ENCODE measurements at regions not wholly inside any gene's neighbourhood (a gene's known extent, or its start where the extent isn't known, plus 50 kb on each side); places are given as distances from the start of the nearest gene placed in this dataset.
"Not testable (repeated sequence)": the region's sequence is repeated elsewhere in the genome, so short reads cannot be mapped to it uniquely, and the experiment has no call there.

DNA sequence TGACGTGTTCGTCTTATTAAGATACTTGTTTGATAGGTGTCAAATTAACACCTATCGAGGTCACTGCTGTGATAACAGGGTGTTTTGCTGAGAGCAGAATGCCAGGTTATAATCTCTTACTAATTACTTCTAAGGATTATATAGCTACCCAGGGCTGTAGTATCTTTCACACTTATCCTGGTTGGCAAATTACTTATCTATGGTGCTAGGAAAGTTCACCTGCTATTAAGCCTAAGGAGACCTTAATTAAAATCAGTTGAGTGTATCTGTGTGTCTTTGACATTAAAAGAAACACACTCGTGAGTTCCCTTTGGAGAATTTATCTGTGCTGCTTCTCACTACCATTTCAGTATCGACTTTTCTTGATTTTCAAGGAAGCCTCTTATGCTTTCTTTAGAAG is 301.6 kb upstream of the SLC16A7 start:
- no peaks in the 10 kb centered on the region for H3K27me3 Mint-ChIP-seq
- no peak overlapping the region for H3K27ac Mint-ChIP-seq
- H3K4me3 Mint-ChIP-seq: no peak overlapping the region
- no peaks in the 10 kb centered on the region for H3K4me1 Mint-ChIP-seq
- ATAC-seq (replicated peaks): no peak
- H3K9me3 Mint-ChIP-seq: no peaks in the 10 kb centered on the region
- no peaks in the 10 kb centered on the region for H3K36me3 Mint-ChIP-seq (ENCODE audit: low read depth)

DNA sequence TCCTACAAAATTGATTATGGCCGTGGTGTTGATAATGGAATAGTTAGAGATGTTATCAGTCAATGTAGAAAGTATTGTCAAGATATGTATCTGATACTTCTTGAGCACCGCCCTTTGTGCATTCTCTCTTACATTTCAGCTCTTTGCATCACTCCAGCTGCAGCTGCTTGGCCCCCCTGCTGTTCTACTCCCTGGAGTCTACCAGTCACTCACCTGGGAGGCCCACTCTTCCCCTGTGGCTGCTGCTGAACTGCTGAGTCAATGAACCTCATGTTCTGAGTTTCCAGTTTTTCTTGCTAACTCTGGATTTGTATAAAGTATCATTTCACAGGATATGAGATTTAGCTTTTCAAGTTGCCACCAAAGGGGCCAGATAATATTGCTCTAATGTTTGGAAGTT is 312.8 kb upstream of the SLC16A7 start:
- H3K27ac Mint-ChIP-seq: no peak overlapping the region
- no peaks in the 10 kb centered on the region for H3K27me3 Mint-ChIP-seq
- no peaks in the 10 kb centered on the region for H3K4me1 Mint-ChIP-seq
- H3K4me3 Mint-ChIP-seq: no peak overlapping the region
- H3K36me3 Mint-ChIP-seq (ENCODE audit: low read depth): no peaks in the 10 kb centered on the region
- H3K9me3 Mint-ChIP-seq: no peaks in the 10 kb centered on the region
- no peak for ATAC-seq (replicated peaks)

DNA sequence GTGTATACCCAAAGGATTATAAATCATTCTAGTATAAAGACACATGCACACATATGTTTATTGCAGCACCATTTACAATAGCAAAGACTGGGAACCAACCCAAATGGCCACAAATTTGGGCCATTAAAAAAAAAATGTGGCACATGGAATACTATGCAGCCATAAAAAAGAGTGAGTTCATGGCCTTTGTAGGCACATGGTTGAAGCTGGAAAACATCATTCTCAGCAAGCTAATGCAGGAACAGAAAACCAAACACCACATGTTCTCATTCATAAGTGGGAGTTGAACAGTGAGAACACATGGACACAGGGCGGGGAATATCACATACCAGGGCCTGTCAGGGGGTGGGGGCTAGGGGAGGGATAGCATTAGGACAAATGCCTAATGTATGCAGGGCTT is 322.3 kb upstream of the SLC16A7 start:
- not testable (repeated sequence) for H3K4me3 Mint-ChIP-seq; H3K27me3 Mint-ChIP-seq; H3K27ac Mint-ChIP-seq; H3K4me1 Mint-ChIP-seq; H3K36me3 Mint-ChIP-seq (ENCODE audit: low read depth); ATAC-seq (replicated peaks)
- peaks cover 21% of the 10 kb centered on the region for H3K9me3 Mint-ChIP-seq

DNA sequence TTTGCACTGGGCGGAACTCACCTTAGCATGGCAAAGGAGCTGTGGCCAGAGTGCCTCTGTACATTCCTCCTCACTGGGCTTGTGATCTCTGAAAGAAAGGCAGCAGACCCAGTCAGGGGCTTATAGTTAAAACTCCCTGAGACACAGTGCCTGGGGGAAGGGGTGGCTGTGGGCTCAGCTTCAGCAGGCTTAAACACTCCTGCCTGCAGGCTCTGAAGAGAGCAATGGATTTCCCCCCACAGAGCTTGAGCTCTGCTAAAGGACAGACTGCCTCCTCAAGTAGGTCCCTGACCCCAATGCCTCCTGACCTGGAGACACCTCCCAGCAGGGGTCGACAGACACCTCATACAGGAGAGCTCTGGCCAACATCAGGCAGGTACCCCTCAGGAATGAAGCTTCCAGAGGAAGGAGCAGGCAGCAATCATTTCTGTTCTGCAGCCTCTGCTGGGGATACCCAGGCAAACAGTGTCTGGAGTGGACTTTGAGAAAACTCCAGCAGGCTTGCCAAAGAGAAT is 327.5 kb upstream of the SLC16A7 start:
- H3K27ac Mint-ChIP-seq: no peak overlapping the region
- no peak for ATAC-seq (replicated peaks)
- no peaks in the 10 kb centered on the region for H3K36me3 Mint-ChIP-seq (ENCODE audit: low read depth)
- H3K9me3 Mint-ChIP-seq: peaks cover 15% of the 10 kb centered on the region
- no peaks in the 10 kb centered on the region for H3K27me3 Mint-ChIP-seq
- no peaks in the 10 kb centered on the region for H3K4me1 Mint-ChIP-seq
- H3K4me3 Mint-ChIP-seq: no peak overlapping the region

DNA sequence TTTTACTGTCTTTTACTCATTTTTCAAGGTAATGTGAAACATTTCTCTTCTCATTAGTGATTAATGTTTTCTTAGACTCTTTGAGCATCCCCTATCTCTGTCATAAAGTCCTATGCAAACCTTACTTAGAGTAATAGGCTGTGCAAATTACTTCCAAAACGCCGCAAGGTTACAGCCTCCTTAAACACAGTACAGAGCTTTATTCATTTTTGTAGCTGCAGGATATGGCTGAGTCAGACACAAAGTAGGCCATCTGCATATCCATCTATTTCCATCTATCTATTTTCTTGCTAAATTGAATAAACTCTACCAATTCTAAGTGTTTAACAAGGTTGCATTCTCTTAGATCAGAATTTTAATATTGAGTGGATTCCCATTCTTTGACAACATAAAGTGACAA is 335.6 kb upstream of the SLC16A7 start:
- Mint-ChIP-seq H3K4me1 (no peaks in the 10 kb centered on the region), H3K4me3 (no peak overlapping the region), H3K27me3 (no peaks in the 10 kb centered on the region)

DNA sequence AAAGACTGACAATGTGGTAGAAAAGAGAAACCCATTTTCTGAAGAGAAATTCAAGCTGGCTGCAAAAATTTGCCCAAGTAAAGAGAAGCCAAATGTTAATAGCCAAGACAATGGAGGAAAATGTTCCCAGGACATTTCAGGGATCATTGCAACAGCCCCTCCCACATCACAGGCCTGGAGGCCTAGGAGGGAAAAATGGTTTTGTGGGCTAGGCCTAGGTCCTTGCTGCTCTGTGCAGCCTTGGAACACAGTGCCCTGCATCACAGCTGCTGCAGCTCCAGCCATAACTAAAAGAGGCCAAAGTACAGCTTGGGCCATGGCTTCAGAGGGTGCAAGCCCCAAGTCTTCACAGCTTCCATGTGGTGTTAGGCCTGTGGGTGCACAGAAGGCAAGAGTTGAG is 332.4 kb upstream of the LRIG3 start:
- Mint-ChIP-seq H3K4me1 (no peaks in the 10 kb centered on the region), H3K36me3 (ENCODE audit: low read depth) (no peaks in the 10 kb centered on the region), H3K4me3 (no peak overlapping the region), H3K9me3 (peaks cover 24% of the 10 kb centered on the region), H3K27me3 (no peaks in the 10 kb centered on the region), H3K27ac (no peak overlapping the region)
- ATAC-seq (replicated peaks): no peak

More for the DNA sequence above, 335.6 kb upstream of the SLC16A7 start:
- H3K9me3 Mint-ChIP-seq: peaks cover 10% of the 10 kb centered on the region
- H3K27ac Mint-ChIP-seq: no peak overlapping the region
- no peak for ATAC-seq (replicated peaks)
- H3K36me3 Mint-ChIP-seq (ENCODE audit: low read depth): no peaks in the 10 kb centered on the region

DNA sequence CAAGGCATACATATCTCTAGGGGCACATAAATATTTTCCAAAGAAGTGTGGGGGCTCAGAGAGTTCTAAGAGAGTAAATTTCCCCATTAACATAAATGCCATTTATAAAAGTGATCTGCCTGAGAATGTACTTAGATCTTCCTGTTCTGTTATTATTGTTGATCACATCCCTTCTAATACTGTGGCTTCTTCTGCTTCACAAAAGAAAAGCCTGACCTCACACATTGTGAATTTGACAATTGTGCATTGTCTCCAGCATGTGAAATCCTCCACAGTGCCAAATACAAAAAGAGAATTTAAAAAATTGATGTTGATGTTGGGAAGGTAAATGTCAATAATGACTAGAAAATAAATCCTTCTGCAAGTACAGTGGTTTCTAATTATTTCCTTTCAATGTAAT is 330.5 kb upstream of the LRIG3 start:
- H3K27ac Mint-ChIP-seq: no peak overlapping the region
- H3K27me3 Mint-ChIP-seq: no peaks in the 10 kb centered on the region
- H3K36me3 Mint-ChIP-seq (ENCODE audit: low read depth): no peaks in the 10 kb centered on the region
- peaks cover 20% of the 10 kb centered on the region for H3K9me3 Mint-ChIP-seq
- H3K4me1 Mint-ChIP-seq: no peaks in the 10 kb centered on the region
- H3K4me3 Mint-ChIP-seq: no peak overlapping the region
- ATAC-seq (replicated peaks): no peak

DNA sequence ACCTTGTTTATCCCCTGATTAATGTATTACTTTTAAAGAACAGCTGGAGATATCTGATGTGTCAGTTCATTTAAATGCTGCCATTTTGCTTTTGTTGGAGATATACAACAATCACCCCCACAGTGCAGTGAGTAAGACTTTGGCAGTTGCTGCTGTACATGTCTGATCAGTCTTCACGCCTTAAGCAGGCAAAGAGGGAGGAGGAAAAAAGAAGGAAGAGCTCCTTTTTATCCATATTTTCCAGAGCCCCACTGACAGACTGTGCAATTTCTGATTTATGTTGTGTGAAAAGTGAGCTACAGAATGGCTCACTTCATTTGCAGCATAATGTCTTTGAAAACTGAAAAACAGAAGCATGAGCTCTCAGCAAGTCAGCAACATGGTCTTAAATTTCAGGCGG is 319.7 kb upstream of the LRIG3 start:
- no peaks in the 10 kb centered on the region for H3K27me3 Mint-ChIP-seq
- no peaks in the 10 kb centered on the region for H3K9me3 Mint-ChIP-seq
- no peaks in the 10 kb centered on the region for H3K4me1 Mint-ChIP-seq
- no peak for ATAC-seq (replicated peaks)
- H3K4me3 Mint-ChIP-seq: no peak overlapping the region
- H3K27ac Mint-ChIP-seq: no peak overlapping the region
- H3K36me3 Mint-ChIP-seq (ENCODE audit: low read depth): no peaks in the 10 kb centered on the region

DNA sequence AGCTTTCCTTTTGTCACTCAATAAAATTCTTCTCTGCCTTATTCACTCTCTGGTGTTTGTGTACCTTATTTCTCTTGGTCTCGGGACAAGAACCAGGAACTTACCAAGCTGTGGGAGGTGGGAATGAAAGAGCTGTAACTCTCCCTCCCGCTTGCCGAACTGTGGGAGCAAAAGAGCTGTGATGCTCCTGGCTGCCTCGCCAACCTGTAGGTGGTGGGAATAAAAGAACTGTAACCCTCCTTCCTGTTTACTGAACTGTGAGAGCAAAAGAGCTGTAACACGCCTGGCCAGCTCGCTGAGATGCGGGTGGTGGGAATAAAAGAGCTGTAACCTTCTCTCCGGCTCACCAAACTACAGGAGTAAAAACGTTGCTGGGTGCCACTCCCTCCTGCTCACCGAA is 314.1 kb upstream of the LRIG3 start:
- Mint-ChIP-seq H3K27ac (no peak overlapping the region), H3K27me3 (no peaks in the 10 kb centered on the region), H3K36me3 (ENCODE audit: low read depth) (no peaks in the 10 kb centered on the region), H3K9me3 (no peaks in the 10 kb centered on the region), H3K4me1 (no peaks in the 10 kb centered on the region), H3K4me3 (no peak overlapping the region)
- ATAC-seq (replicated peaks): no peak

DNA sequence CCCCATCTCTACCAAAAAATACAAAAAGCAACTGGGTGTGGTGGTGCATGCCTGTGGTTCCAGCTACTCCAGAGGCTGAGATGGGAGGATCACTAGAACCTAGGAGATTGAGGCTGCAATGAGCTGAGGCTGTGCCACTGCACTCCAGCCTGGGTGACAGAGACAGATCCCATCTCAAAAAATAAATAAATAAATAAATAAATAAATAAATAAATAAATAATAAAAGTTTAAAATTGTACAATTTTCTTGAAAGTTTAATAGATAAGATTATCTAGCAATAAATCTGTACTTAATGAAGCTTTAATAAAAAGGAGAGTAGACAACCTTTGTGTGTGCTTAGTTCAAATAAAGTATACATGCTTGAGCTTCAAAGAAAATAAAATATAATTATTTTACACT is 310.0 kb upstream of the LRIG3 start:
- no peak for ATAC-seq (replicated peaks)
- Mint-ChIP-seq H3K36me3 (ENCODE audit: low read depth) (no peaks in the 10 kb centered on the region), H3K4me1 (no peaks in the 10 kb centered on the region), H3K27ac (no peak overlapping the region), H3K27me3 (no peaks in the 10 kb centered on the region), H3K4me3 (no peak overlapping the region), H3K9me3 (peaks cover 7% of the 10 kb centered on the region)

DNA sequence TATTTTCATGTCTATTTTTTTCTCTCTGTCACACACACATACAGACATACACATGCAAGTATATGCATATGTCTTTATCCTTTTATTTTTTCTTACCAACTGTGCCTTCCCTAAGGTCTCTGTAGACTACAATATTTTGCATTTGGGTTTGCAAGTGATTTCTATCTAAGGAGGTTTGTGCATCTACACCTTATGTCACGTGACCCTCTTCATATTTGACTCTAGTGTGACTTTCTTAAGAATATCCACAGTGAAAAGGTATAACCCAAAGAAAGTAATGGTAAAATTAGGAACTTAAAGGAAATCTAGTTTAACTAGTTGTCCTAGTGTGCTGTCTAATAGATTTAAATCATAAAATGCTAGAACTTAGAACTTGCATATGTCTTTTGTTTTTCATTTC is 298.8 kb upstream of the LRIG3 start:
- Mint-ChIP-seq H3K4me3 (no peak overlapping the region), H3K4me1 (no peaks in the 10 kb centered on the region), H3K36me3 (ENCODE audit: low read depth) (no peaks in the 10 kb centered on the region), H3K27me3 (no peaks in the 10 kb centered on the region), H3K9me3 (no peaks in the 10 kb centered on the region), H3K27ac (no peak overlapping the region)
- no peak for ATAC-seq (replicated peaks)

DNA sequence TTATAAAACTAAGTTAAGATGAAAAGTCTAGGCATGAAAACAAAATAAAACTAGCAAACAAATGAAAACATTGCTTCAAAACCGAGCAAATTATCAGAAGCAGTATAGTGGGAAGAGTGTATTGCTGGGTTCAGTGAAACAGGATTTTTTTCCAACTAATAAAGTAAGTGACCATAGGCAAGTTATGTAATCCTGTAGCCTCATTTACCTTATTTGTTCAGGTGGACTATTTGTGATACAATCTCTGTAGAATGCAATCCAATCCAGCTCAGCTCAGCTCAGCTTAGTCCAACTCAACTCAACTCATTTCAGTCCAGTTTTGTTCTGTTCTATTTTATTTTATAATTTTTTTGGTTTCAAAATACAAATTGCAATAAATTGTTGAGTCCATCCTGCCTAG is 276.7 kb upstream of the LRIG3 start:
- H3K27ac Mint-ChIP-seq: no peak overlapping the region
- no peaks in the 10 kb centered on the region for H3K36me3 Mint-ChIP-seq (ENCODE audit: low read depth)
- H3K4me3 Mint-ChIP-seq: no peak overlapping the region
- H3K9me3 Mint-ChIP-seq: peaks cover 5% of the 10 kb centered on the region
- H3K27me3 Mint-ChIP-seq: peaks cover 6% of the 10 kb centered on the region
- no peaks in the 10 kb centered on the region for H3K4me1 Mint-ChIP-seq
- no peak for ATAC-seq (replicated peaks)

DNA sequence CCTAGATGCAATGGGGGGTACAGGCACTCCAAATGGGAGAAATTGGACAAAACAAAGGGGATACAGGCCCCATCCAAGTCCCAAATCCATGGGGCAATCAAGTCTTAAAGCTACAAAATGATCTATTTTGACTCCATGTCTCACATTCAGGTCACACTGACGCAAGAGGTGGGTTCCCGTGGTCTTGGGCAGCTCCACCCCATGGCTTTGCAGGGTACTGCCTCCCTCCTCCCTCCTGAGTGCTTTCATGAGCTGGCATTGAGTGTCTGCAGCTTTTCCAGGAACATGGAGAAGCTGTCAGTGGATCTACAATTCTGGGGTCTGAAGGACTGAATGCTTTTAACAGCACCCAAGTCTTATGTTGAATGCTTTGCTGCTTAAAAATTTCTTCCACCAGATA is 274.5 kb upstream of the LRIG3 start:
- ATAC-seq (replicated peaks): no peak
- peaks cover 5% of the 10 kb centered on the region for H3K9me3 Mint-ChIP-seq

DNA sequence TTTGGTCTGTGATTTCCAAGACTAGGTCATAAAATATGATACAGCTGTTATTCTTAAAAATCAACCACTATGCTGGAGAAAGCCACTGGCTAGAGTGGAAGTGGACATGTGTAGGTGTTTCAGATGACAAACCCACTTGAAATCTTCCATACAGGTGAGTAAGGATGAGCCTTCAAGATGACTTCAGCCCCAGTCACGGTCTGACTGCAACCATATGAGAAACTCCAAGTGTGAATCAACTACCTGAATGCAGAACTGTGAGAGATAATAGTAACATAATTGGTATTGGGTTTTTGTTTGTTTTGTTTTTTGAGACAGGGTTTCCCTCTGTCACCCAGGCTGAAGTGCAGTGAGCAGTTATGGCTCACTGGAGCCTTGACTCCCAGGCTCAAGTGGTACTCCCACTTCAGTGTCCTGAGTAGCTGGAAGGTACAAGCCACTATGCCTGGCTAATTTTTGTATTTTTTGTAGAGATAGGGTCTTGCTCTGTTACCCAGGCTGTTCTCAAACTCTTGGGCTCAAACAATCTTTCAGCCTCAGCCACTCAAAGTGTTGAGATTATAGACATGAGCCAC is 273.3 kb upstream of the LRIG3 start:
- no peaks in the 10 kb centered on the region for H3K36me3 Mint-ChIP-seq (ENCODE audit: low read depth)
- peak; percentile 38 for ATAC-seq (replicated peaks)
- no peaks in the 10 kb centered on the region for H3K4me1 Mint-ChIP-seq
- no peak overlapping the region for H3K4me3 Mint-ChIP-seq
- H3K27ac Mint-ChIP-seq: no peak overlapping the region
- H3K27me3 Mint-ChIP-seq: peaks cover 6% of the 10 kb centered on the region
- H3K9me3 Mint-ChIP-seq: peaks cover 5% of the 10 kb centered on the region

More for the DNA sequence above, 274.5 kb upstream of the LRIG3 start:
- Mint-ChIP-seq H3K27me3 (peaks cover 6% of the 10 kb centered on the region), H3K36me3 (ENCODE audit: low read depth) (no peaks in the 10 kb centered on the region), H3K4me1 (no peaks in the 10 kb centered on the region), H3K27ac (no peak overlapping the region), H3K4me3 (no peak overlapping the region)

DNA sequence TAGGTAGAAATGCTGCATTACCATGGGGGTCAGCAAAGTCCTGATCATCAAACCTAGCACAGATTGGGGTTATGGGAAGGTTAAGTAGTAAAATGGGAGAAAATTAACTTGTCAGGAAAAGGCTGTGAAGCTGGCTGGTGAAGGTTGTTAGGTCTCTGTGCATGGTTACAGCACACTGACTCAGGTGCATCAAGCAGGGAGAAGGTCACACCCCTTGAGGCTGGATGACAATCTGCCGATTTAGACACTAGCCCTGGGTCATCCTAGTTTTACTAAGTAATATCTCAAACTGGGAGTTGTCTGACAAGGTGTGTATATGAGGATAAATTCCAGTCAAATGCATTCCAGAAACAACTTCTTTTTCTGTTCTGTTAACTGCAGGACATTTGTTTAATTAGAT is 271.1 kb upstream of the LRIG3 start:
- Mint-ChIP-seq H3K4me3 (no peak overlapping the region), H3K9me3 (peaks cover 5% of the 10 kb centered on the region), H3K27ac (no peak overlapping the region), H3K36me3 (ENCODE audit: low read depth) (no peaks in the 10 kb centered on the region), H3K27me3 (peaks cover 6% of the 10 kb centered on the region), H3K4me1 (no peaks in the 10 kb centered on the region)
- no peak for ATAC-seq (replicated peaks)

DNA sequence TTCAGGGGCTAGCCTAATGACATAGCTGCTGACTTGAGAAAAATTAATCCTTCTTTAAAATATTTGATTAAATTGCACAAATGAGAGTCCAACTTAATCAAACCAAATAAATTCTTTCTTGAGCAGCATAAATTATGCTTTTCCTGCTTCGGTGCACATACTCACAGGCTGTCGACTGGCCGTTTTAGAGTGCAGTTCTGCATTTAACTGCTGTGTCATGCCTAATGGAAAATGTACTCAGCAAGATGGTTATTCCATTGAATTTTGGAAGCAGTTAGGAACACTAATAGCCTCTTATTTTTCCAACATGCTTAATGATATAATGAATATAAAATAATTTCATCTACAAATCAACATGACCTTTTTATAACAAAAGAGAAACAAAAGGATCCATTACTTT is 266.1 kb upstream of the LRIG3 start:
- Mint-ChIP-seq H3K27ac (no peak overlapping the region), H3K27me3 (peaks cover 7% of the 10 kb centered on the region), H3K4me3 (no peak overlapping the region), H3K9me3 (no peaks in the 10 kb centered on the region), H3K4me1 (no peaks in the 10 kb centered on the region), H3K36me3 (ENCODE audit: low read depth) (no peaks in the 10 kb centered on the region)
- ATAC-seq (replicated peaks): no peak

Data from activated T-helper 17 cell treated with anti-CD3 and anti-CD28 coated beads, Interleukin-2, amount 50 U/mL, for 72 hours (primary cell).